ENCODE measurements at regions not wholly inside any gene's neighbourhood (a gene's known extent, or its start where the extent isn't known, plus 50 kb on each side); places are given as distances from the start of the nearest gene placed in this dataset.
A peak's percentile ranks its signal among the peaks of the same experiment; 100 is the strongest.

GRCh38 chr9:13896047-13896446 lies 417.9 kb downstream of the NFIB start:
- DNase-seq, result no peak

- no peak for DNase-seq
These were observed 428.7 kb downstream of the NFIB start for GRCh38 chr9:13885258-13885657.

GRCh38 chr9:13879981-13880380 lies 434.0 kb downstream of the NFIB start:
- no peak for DNase-seq

- DNase-seq, result no peak
These were observed 434.9 kb downstream of the NFIB start for GRCh38 chr9:13879011-13879410.

GRCh38 chr9:13878241-13878711 lies 435.7 kb downstream of the NFIB start:
- no peak for DNase-seq

- no peak for DNase-seq
These were observed 437.2 kb downstream of the NFIB start for GRCh38 chr9:13876741-13877140.

- DNase-seq, result no peak
These were observed 440.7 kb downstream of the NFIB start for GRCh38 chr9:13873203-13873602.

GRCh38 chr9:13868336-13868735 lies 445.6 kb downstream of the NFIB start:
- DNase-seq, result no peak

GRCh38 chr9:13865869-13866268 lies 448.1 kb downstream of the NFIB start:
- DNase-seq, result no peak

GRCh38 chr9:13863112-13863511 lies 450.8 kb downstream of the NFIB start:
- DNase-seq, result peak; percentile 89

- peak; percentile 42 for DNase-seq
These were observed 451.3 kb downstream of the NFIB start for GRCh38 chr9:13862654-13863053.

GRCh38 chr9:13860946-13861640 lies 452.8 kb downstream of the NFIB start:
- DNase-seq, result no peak

GRCh38 chr9:13860019-13860418 lies 453.9 kb downstream of the NFIB start:
- DNase-seq, result no peak

GRCh38 chr9:13857521-13857920 lies 456.4 kb downstream of the NFIB start:
- DNase-seq, result no peak

- DNase-seq, result no peak
These were observed 466.7 kb downstream of the NFIB start for GRCh38 chr9:13847270-13847669.

- no peak for DNase-seq
These were observed 468.5 kb downstream of the NFIB start for GRCh38 chr9:13845460-13845859.

- peak; percentile 56 for DNase-seq
These were observed 472.0 kb downstream of the NFIB start for GRCh38 chr9:13841746-13842462.

GRCh38 chr9:13832446-13832845 lies 481.5 kb downstream of the NFIB start:
- DNase-seq, result no peak

GRCh38 chr9:13823026-13823425 lies 490.9 kb downstream of the NFIB start:
- DNase-seq, result no peak

GRCh38 chr9:13817754-13818278 lies 496.1 kb downstream of the NFIB start:
- no peak for DNase-seq

GRCh38 chr9:13816837-13817236 lies 497.1 kb downstream of the NFIB start:
- no peak for DNase-seq

GRCh38 chr9:13814647-13815400 lies 499.1 kb downstream of the NFIB start:
- no peak for DNase-seq

GRCh38 chr9:13811876-13812275 lies 502.1 kb downstream of the NFIB start:
- DNase-seq, result no peak
